GM10266 (cell line): ENCODE measurements at regions not wholly inside any gene's neighbourhood (a gene's known extent, or its start where the extent isn't known, plus 50 kb on each side); places are given as distances from the start of the nearest gene placed in this dataset.
"Not testable (repeated sequence)": the region's sequence is repeated elsewhere in the genome, so short reads cannot be mapped to it uniquely, and the experiment has no call there.

Source experiments
- DNase-seq: peaks from one replicate; pipeline ENCODE4 v3.0.0; 2012; ENCODE audit errors: extremely low spot score
- CTCF ChIP-seq: IDR thresholded peaks from 2 replicates; pipeline ENCODE4 v1.5.1; 2012; ENCODE audit warnings: mild to moderate bottlenecking, low read depth; ENCODE audit not compliant: control insufficient read depth, insufficient read depth; ENCODE audit errors: missing control alignments

GRCh38 chr11:87889126-87889525, 286.1 kb downstream of the RAB38 start:
- no peak for TF ChIP-seq CTCF

DNA sequence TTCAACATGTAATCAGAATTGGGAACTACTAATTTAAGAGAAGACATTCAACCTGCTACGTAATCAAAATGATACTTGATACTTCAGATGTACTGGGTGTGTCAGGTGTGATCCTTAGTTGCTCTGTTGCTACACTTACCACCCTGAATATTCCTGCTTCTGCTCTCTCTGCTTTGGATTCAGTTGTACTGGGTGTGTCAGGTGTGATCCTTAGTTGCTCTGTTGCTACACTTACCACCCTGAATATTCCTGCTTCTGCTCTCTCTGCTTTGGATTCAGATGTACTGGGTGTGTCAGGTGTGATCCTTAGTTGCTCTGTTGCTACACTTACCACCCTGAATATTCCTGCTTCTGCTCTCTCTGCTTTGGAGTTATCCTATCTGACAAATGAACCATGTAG, 290.2 kb downstream of the RAB38 start:
- DNase-seq, result not testable (repeated sequence)

More at GRCh38 chr11:87889126-87889525, 286.1 kb downstream of the RAB38 start:
- no peak for DNase-seq

DNA sequence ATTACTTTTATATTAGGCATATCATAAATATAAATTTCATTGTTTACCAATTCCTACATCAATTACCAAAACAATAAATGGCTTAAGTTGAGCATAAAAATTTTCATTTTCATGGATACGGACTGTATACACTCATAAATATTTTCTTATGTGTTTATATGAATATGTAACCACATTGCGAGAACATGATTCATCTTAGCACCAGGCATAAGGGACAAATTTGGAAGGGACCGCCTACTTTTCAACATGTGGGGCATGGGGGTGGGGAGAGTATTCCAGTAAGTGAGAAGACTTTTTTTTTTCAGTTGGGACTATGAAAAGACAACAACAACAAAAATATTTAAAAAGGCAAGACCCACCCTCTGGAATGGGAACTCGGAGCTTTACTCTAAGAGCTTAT, 296.1 kb downstream of the RAB38 start:
- DNase-seq, result no peak

DNA sequence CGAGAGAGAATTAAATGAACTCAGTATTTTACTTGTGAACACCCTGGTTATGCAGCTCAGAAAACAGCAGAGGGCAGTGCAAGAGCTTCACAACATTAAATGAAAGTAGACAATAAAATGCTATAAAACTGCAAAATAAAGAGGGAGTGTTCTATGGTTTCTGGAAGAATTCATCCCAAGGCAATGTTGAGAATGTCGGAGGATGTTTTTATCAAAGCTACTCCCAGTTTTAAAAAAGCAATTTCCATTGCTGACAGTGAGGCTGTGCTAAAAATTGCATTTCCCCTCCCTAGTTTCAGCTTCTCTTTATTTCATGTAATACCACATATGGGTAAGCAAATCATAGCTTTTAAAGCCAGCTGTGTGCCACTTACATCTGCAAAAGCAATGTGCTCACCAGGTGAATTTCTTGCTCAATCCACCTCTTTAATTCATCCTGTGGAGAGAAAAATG, 296.8 kb downstream of the RAB38 start:
- peak; percentile 42 for TF ChIP-seq CTCF
- DNase-seq, result no peak

More for the DNA sequence above, 296.1 kb downstream of the RAB38 start:
- no peak for TF ChIP-seq CTCF

- DNase-seq, result no peak
- TF ChIP-seq CTCF, result no peak
These were observed 304.2 kb downstream of the RAB38 start for GRCh38 chr11:87871056-87871455.

- no peak for DNase-seq
- TF ChIP-seq CTCF, result no peak
These were observed 305.2 kb downstream of the RAB38 start for GRCh38 chr11:87870086-87870485.

GRCh38 chr11:87866951-87867350, 308.3 kb downstream of the RAB38 start:
- no peak for TF ChIP-seq CTCF
- DNase-seq, result no peak

DNA sequence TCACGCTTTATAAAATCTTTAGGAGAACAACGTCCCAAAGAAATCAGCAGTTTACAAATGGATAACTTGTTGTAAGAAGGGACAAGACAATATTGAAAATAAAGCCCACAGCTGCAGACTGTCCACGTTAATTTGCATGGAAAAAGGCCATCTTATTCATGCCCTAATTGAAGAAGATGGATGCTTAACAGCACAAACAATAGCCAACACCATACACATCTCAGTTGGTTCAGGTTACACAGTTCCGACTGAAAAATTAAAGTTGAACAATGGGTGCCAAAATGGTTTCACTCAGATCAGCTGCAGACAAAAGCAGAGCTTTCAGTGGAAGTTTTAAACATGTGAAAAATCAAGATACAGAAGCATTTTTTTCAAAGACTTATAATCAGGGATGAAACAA, 314.2 kb downstream of the RAB38 start:
- no peak for DNase-seq
- TF ChIP-seq CTCF, result no peak
